Psoas muscle (tissue), 7 donors: ENCODE measurements at regions not wholly inside any gene's neighbourhood (a gene's known extent, or its start where the extent isn't known, plus 50 kb on each side); places are given as distances from the start of the nearest gene placed in this dataset.

Experiments used
- ATAC-seq, 4 donors: fragments of 200-7000 bp; cut with Tn5 transposase; one replicate each; pipeline ENCODE4 v1.9.1; 2020; ENCODE audit warnings: moderate library complexity in 3 of 4, mild to moderate bottlenecking in 2 of 4
- DNase-seq, 2 donors: peaks; one replicate each; pipeline ENCODE4 v3.0.0-alpha.2; 2020
- H3K27ac ChIP-seq: fragments of 200-600 bp; one replicate; pipeline ENCODE4 v1.8.0; 2022
- H3K27me3 ChIP-seq, 3 donors: fragments of 200-600 bp in 1 of 3; one replicate each; pipeline versions ENCODE4 v1.6.1 to v1.8.0; 2013 to 2022; ENCODE audit warnings: low read length in 2 of 3, mild to moderate bottlenecking in 2 of 3, moderate library complexity in 1 of 3; ENCODE audit not compliant: insufficient read depth in 3 of 3
- H3K36me3 ChIP-seq, 2 donors: fragments of 200-600 bp in 1 of 2; one replicate each; pipeline versions ENCODE4 v1.6.1 to v1.8.0; 2013 to 2022; ENCODE audit warnings: low read depth in 1 of 2, mild to moderate bottlenecking in 1 of 2, moderate library complexity in 1 of 2; ENCODE audit not compliant: insufficient read depth in 1 of 2
- H3K4me1 ChIP-seq: fragments of 200-600 bp; one replicate; pipeline ENCODE4 v1.8.0; 2022
- H3K4me3 ChIP-seq: fragments of 200-600 bp; one replicate; pipeline ENCODE4 v1.8.0; 2022; ENCODE audit warnings: mild to moderate bottlenecking
- H3K9me3 ChIP-seq: fragments of 200-600 bp; one replicate; pipeline ENCODE4 v1.8.0; 2022
- CTCF ChIP-seq: fragments of 200-600 bp; IDR thresholded peaks from one replicate; pipeline ENCODE4 v1.8.0; 2022; ENCODE audit warnings: antibody characterized with exemption
- WGBS, 3 donors: extraction: QIAGEN DNeasy Blood & Tissue Kit; methylation state at CpG; one replicate each; pipeline versions ENCODE4 v1.1.6 to v1.1.7; 2013; 5-methylcytosine and 5-hydroxymethylcytosine counted together
- intact Hi-C, 2 donors: fragments of 100-400 bp; cut with DNase I; formaldehyde crosslinking; loops; one replicate each; pipeline versions ENCODE4 v1.11.0 to v1.14.2; 2022
- donor health status: healthy with polysubstance abuse.
- donor health status: DM: no; HTN: no; CAD: no; lungs with moderate emphysema.
- donor health status: Bipolar disorder and iron deficiency.
- donor health status: healthy.
- donor health status: DM: yes; HTN: yes; CAD: no.
- donor health status: DM: no; HTN: no; CAD: no.
- donor health status: DM: yes; HTN: yes; CAD: no.

GRCh38 chr3:6448011-6448410 lies 412.9 kb upstream of the GRM7 start:
- no peaks in the 10 kb centered on the region for H3K36me3 ChIP-seq
- no peak overlapping the region for H3K27ac ChIP-seq
- intact Hi-C loops: no loop called here
- 70 to 74% (median 73%) methylated on average over 4 of the region's 4 CpGs for WGBS, 3 donors
- ATAC-seq: no peak
- H3K4me1 ChIP-seq: no peaks in the 10 kb centered on the region
- DNase-seq: no peak
- TF ChIP-seq CTCF: no peak
- no peaks in the 10 kb centered on the region for H3K27me3 ChIP-seq
- no peak overlapping the region for H3K4me3 ChIP-seq
- H3K9me3 ChIP-seq: no peaks in the 10 kb centered on the region

DNA sequence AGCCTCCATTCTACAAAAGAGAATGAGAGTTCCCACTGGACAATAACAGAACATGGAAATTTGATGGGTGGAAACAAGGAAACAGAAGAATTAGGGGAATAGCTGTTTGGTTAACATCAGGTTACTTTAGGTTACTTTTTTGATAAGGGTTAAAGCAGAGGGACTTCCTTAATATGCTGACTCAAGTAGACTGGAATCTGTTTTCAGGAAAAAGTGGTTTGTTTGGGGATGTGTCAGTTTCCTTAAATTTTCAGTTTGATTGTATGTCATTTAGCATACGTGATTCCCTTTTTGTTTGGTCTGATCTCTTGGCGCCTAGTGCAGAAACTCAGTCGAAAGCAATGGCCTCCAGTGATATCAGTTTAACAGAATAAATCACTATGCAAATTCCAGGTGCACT lies 411.8 kb upstream of the GRM7 start:
- intact Hi-C loops: no loop called here
- no peaks in the 10 kb centered on the region for H3K9me3 ChIP-seq
- ATAC-seq: no peak
- no peak overlapping the region for H3K27ac ChIP-seq
- no peak for TF ChIP-seq CTCF
- no peaks in the 10 kb centered on the region for H3K36me3 ChIP-seq
- no peaks in the 10 kb centered on the region for H3K4me1 ChIP-seq
- H3K27me3 ChIP-seq: no peaks in the 10 kb centered on the region
- DNase-seq: no peak
- WGBS, 3 donors: 75 to 83% (median 76%) methylated on average over 3 of the region's 3 CpGs
- no peak overlapping the region for H3K4me3 ChIP-seq

DNA sequence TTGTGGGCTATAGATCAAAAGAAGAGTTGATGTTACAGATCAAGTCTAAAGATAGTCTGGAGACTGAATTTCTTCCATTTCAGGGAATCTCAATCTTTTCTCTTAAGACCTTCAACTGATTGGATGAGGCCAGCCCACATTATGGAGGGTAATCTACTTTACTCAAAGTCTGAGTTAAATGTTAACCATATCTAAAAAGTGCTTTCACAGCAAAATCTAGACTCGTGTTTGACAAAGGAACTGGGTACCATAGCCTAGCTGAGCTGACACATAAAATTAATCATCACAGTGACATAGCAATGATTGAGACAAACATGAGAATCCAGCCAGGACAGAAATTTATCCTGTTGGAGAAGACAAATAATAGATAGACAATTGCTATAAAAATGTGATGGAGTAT lies 407.9 kb upstream of the GRM7 start:
- H3K9me3 ChIP-seq: no peaks in the 10 kb centered on the region
- intact Hi-C loops: no loop called here
- no peak for TF ChIP-seq CTCF
- DNase-seq: no peak
- no peaks in the 10 kb centered on the region for H3K4me1 ChIP-seq
- no peak overlapping the region for H3K27ac ChIP-seq
- WGBS, 3 donors: 56 to 74% (median 58%) methylated on average over 1 of the region's 1 CpG
- no peak for ATAC-seq
- no peak overlapping the region for H3K4me3 ChIP-seq
- H3K27me3 ChIP-seq: no peaks in the 10 kb centered on the region
- H3K36me3 ChIP-seq: no peaks in the 10 kb centered on the region

- no peaks in the 10 kb centered on the region for H3K9me3 ChIP-seq
- H3K4me1 ChIP-seq: no peaks in the 10 kb centered on the region
- 74 to 89% (median 79%) methylated on average over 3 of the region's 3 CpGs for WGBS, 3 donors
- no peak for TF ChIP-seq CTCF
- no peak overlapping the region for H3K27ac ChIP-seq
- intact Hi-C loops: no loop called here
- no peaks in the 10 kb centered on the region for H3K36me3 ChIP-seq
- ATAC-seq (no peak), DNase-seq (no peak)
- no peak overlapping the region for H3K4me3 ChIP-seq
- H3K27me3 ChIP-seq: no peaks in the 10 kb centered on the region
Measured at GRCh38 chr3:6455031-6455430, 405.9 kb upstream of the GRM7 start.

DNA sequence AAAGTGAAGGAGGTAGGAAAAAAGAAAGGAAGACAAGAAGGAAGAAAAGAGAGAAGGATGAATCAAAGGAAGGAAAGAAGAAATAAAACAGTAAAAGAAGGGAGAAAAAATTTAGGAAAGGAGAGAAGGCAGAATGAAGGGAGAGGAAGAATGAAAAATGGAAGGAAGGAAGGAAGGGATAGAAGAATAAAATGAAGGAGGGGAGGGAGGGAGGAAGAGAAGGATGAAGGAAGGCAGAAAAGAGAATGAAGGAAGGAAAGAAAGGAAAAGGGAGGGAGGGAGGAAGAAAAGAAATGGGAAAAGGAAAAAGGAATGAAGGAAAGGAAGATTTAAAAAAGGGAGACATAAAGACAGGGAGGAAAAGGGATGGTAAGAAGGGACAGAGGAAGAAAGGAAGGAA lies 393.7 kb upstream of the GRM7 start:
- no peak for ATAC-seq
- H3K4me3 ChIP-seq: no peak overlapping the region
- intact Hi-C loops: no loop called here

More for the DNA sequence above, 393.7 kb upstream of the GRM7 start:
- DNase-seq: no peak
- Histone ChIP-seq H3K27ac (no peak overlapping the region), H3K9me3 (no peaks in the 10 kb centered on the region), H3K36me3 (no peaks in the 10 kb centered on the region), H3K4me1 (no peaks in the 10 kb centered on the region), H3K27me3 (peaks cover 0 to 2% (median 0%) of the 10 kb centered on the region in 3 donors)
- no peak for TF ChIP-seq CTCF
